IPS DF 6.9 (cell line): ENCODE measurements at regions not wholly inside any gene's neighbourhood (a gene's known extent, or its start where the extent isn't known, plus 50 kb on each side); places are given as distances from the start of the nearest gene placed in this dataset.
"Not testable (repeated sequence)": the region's sequence is repeated elsewhere in the genome, so short reads cannot be mapped to it uniquely, and the experiment has no call there.

Experiments
- DNase-seq: peaks from one replicate; pipeline ENCODE4 v3.0.0-alpha.2; 2013; ENCODE audit warnings: low read depth, low spot score
- H3K27ac ChIP-seq: one replicate; pipeline ENCODE4 v1.5.1; 2013; ENCODE audit warnings: low read length, control low read depth
- H3K27me3 ChIP-seq: 2 replicates; pipeline ENCODE4 v1.6.1; 2013; ENCODE audit warnings: mild to moderate bottlenecking, low read length; ENCODE audit not compliant: control insufficient read depth, insufficient read depth
- H3K36me3 ChIP-seq: 2 replicates; pipeline ENCODE4 v1.6.1; 2013; ENCODE audit warnings: low read length; ENCODE audit not compliant: control insufficient read depth, insufficient read depth
- H3K4me1 ChIP-seq: 2 replicates; pipeline ENCODE4 v1.6.1; 2013; ENCODE audit warnings: low read length; ENCODE audit not compliant: control insufficient read depth, insufficient read depth
- H3K4me3 ChIP-seq: 2 replicates; pipeline ENCODE4 v1.5.1; 2013; ENCODE audit warnings: mild to moderate bottlenecking, low read length
- H3K9me3 ChIP-seq: 2 replicates; pipeline ENCODE4 v1.6.1; 2013; ENCODE audit warnings: low read length, inconsistent platforms; ENCODE audit not compliant: control insufficient read depth, insufficient read depth
- WGBS: extraction: QIAGEN DNeasy Blood & Tissue Kit; methylation state at CpG from one replicate; pipeline ENCODE4 v1.1.7; 2013; ENCODE audit warnings: mixed read lengths, missing lambda C conversion rate; ENCODE audit not compliant: insufficient read length, insufficient coverage; 5-methylcytosine and 5-hydroxymethylcytosine counted together

DNA sequence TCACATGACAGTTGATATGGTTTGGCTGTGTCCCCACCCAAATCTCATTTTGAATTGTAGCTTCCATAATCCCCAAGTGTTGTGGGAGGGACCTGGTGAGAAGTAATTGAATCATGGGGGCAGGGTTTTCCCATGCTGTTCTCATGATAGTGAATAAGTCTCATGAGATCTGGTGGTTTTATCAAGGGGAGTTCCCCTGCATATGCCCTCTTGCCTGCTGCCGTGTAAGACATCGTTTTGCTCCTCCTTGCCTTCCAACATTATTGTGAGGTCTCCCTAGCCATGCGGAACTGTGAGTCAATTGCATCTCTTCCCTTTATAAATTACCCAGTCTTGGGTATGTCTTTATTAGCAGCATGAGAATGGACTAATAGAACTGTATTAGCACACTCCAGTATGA is 382.4 kb upstream of the PODXL start:
- H3K4me3 ChIP-seq, DNase-seq, H3K27me3 ChIP-seq, H3K27ac ChIP-seq, H3K4me1 ChIP-seq, H3K36me3 ChIP-seq, H3K9me3 ChIP-seq: not testable (repeated sequence)
- no CpG with 5 or more reads among the region's 3 CpGs for WGBS

DNA sequence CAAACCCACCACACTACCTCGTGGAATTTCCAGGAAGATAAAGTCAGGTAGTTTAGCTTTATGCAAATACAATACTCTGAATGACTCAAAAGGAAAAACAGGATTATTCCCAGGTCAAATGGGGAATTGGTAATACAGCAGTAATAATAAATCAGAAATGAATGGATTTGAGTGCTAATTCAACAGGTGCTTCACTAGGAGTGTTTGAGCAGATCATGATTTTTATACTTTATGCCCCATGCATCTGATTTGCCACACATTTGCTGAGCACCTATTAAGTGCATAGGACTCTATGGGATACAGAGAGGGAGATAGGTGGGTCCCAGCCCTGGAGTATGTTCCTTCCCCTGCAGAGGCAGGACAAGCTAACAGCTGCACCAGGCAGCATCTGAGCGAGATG is 381.4 kb upstream of the PODXL start:
- Histone ChIP-seq H3K9me3 (no peaks in the 10 kb centered on the region), H3K27ac (no peak overlapping the region), H3K4me3 (no peak overlapping the region), H3K27me3 (no peaks in the 10 kb centered on the region), H3K36me3 (no peaks in the 10 kb centered on the region), H3K4me1 (no peaks in the 10 kb centered on the region)
- no peak for DNase-seq
- no CpG with 5 or more reads among the region's 2 CpGs for WGBS

DNA sequence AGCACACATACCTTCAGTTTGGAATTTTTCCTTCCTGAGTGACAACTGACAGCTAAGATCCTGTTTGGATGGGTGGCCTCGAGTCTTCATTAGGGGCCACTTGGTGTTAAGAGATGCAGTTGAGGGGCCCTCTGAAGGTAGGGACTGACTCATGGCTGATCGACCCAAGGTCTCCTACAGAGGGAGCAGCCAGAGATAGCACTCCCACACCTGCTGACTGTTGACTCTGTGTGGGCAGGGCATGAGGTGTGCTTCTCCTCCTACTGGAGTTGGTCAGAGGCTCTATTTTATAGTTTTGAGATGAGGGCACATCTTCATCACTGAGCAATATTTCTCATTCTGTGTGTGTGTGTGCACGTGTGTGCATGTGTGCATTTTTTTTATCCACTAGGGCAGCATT is 378.8 kb upstream of the PODXL start:
- DNase-seq, result no peak
- Histone ChIP-seq H3K27ac (no peak overlapping the region), H3K36me3 (no peaks in the 10 kb centered on the region), H3K4me1 (no peaks in the 10 kb centered on the region), H3K4me3 (no peak overlapping the region), H3K27me3 (no peaks in the 10 kb centered on the region), H3K9me3 (no peaks in the 10 kb centered on the region)
- WGBS, result no CpG with 5 or more reads among the region's 3 CpGs

DNA sequence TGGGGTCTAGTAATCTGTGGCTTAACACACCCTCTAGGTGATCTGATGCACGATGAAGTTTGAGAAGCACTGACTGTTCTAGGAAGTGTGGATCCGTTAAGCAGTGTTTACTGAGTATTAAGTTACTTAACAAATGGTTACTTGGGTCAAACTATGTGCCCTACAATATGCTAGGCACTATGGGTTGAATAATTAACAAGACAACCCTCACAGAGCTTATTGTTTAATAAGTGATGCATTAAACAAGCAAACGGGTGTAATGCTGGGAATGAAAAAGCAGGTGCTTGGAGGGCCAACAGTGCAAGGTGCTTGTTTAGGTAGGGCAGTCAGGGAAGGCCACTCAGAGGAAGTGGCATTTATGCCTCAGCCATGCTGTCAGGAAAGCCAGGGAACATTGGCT is 378.0 kb upstream of the PODXL start:
- no peaks in the 10 kb centered on the region for H3K27me3 ChIP-seq
- DNase-seq, result no peak
- H3K36me3 ChIP-seq, result no peaks in the 10 kb centered on the region
- no peaks in the 10 kb centered on the region for H3K9me3 ChIP-seq
- H3K27ac ChIP-seq, result no peak overlapping the region
- no peaks in the 10 kb centered on the region for H3K4me1 ChIP-seq
- WGBS, result no CpG with 5 or more reads among the region's 3 CpGs
- H3K4me3 ChIP-seq, result no peak overlapping the region

DNA sequence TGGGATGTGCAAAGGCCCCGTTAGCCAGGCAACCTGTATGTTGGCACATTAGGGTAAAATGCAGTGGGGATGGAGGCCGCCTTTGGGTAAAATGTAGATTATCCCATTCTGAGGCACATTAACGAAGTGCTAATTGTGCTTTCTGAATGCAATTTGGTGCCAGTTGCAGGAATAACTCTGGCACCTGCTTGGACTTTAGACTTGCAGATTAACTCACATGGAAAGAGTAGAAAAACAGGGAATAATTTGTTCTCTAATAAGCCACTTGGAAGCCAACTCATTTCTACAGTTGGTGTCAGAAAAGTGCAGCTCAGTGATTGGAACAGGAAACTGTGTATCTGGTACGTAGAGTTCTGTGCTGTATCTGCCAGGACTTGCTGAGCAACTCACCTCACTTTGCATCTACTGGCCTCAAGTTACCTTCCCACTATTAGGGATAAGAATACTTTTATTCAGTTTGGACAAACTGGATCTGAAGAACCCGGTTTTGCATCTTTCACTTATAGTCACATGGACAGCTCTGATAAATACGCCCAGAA is 377.4 kb upstream of the PODXL start:
- no peak overlapping the region for H3K4me3 ChIP-seq
- no peak overlapping the region for H3K27ac ChIP-seq
- no peaks in the 10 kb centered on the region for H3K4me1 ChIP-seq
- whole genome bisulfite sequencing, result no CpG with 5 or more reads among the region's 6 CpGs
- no peaks in the 10 kb centered on the region for H3K9me3 ChIP-seq
- DNase-seq, result no peak
- no peaks in the 10 kb centered on the region for H3K27me3 ChIP-seq
- H3K36me3 ChIP-seq, result no peaks in the 10 kb centered on the region

DNA sequence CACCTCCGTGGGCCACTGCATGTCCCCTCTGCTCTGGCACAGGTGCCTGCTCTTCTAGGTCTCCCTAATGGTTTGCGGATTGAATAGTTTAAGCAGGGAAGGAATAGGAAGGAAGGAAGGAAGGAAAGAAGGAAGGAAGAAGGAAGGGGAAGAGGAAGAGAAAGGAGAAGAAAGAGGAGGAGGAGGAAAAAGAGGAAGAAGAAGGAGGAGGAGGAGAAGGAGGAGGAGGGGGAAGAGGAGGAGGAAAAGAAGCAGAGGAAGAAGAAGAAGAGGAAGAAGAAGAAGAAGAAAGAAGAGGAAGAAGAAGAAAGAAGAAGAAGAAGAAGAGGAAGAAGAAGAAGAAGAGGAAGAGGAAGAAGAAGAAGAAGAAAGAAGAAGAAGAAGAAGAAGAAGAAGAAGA is 376.8 kb upstream of the PODXL start:
- H3K27ac ChIP-seq, H3K36me3 ChIP-seq, H3K9me3 ChIP-seq, H3K4me1 ChIP-seq, H3K27me3 ChIP-seq, DNase-seq, H3K4me3 ChIP-seq: not testable (repeated sequence)
- no CpG with 5 or more reads among the region's 2 CpGs for WGBS

DNA sequence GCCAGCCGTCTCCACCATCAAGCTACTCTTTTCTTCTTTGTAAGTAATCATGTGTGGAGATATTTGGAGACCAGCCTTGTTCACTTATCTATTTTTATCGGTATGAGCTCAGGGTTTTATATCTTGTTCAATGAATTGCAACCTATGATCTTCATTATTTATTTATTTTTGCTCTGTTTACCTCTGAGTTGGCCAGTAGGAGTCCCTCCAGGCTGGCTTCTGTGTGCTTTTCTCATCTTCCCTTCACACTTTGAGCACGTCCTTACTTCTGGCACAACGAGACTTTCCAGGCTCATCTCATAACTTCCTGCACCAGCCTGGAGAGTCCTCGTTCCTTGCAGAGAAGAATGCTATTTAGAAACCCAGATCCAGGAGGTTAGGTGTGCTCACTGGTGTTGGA is 375.8 kb upstream of the PODXL start:
- no peaks in the 10 kb centered on the region for H3K27me3 ChIP-seq
- WGBS, result no CpG with 5 or more reads among the region's 5 CpGs
- no peak for DNase-seq
- H3K36me3 ChIP-seq, result no peaks in the 10 kb centered on the region
- H3K9me3 ChIP-seq, result no peaks in the 10 kb centered on the region
- no peak overlapping the region for H3K4me3 ChIP-seq
- no peaks in the 10 kb centered on the region for H3K4me1 ChIP-seq
- no peak overlapping the region for H3K27ac ChIP-seq

DNA sequence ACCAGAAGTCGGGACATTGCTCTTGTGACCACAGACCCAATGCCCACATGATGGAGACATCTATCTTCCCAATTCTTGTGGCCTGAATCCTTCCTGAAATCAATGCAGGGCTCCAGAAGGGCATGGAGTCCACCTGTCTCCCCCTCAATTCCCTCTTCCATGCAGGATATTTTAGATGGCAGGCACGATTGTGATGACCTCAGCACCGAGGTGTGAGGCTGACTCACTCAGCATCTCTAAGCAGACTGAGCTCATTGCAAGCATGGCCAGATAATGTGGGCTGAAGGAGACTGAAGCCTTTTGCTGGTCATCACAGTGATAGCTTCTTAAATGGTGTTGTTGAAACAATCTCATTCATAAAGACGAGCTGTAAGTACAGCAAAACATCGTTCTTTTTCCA is 374.9 kb upstream of the PODXL start:
- H3K27me3 ChIP-seq, result no peaks in the 10 kb centered on the region
- H3K4me3 ChIP-seq, result no peak overlapping the region
- no peaks in the 10 kb centered on the region for H3K36me3 ChIP-seq
- no peak for DNase-seq
- no peak overlapping the region for H3K27ac ChIP-seq
- H3K9me3 ChIP-seq, result no peaks in the 10 kb centered on the region
- whole genome bisulfite sequencing, result no CpG with 5 or more reads among the region's 5 CpGs
- H3K4me1 ChIP-seq, result no peaks in the 10 kb centered on the region

DNA sequence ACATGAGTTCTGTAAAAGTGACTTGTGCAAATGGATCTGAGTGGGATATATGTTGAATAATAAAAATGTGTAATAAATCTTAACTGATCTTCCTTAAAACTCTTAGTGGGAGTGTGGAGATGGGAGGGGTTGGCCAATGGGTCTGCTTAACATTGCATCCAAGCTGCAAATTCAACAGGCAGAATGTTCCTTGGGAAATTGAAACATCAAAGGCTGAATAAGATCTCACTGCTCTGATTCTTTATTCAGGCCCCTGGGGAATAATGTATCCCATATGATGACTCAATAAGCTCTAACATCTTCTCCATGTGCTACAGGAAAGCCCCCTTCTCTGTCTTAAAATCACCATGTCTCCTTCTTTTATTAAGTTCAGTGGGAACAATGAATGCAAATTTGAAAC is 373.2 kb upstream of the PODXL start:
- H3K27ac ChIP-seq, result no peak overlapping the region
- DNase-seq, result no peak
- H3K9me3 ChIP-seq, result no peaks in the 10 kb centered on the region
- no peaks in the 10 kb centered on the region for H3K4me1 ChIP-seq
- no peaks in the 10 kb centered on the region for H3K27me3 ChIP-seq
- no peaks in the 10 kb centered on the region for H3K36me3 ChIP-seq
- no peak overlapping the region for H3K4me3 ChIP-seq

DNA sequence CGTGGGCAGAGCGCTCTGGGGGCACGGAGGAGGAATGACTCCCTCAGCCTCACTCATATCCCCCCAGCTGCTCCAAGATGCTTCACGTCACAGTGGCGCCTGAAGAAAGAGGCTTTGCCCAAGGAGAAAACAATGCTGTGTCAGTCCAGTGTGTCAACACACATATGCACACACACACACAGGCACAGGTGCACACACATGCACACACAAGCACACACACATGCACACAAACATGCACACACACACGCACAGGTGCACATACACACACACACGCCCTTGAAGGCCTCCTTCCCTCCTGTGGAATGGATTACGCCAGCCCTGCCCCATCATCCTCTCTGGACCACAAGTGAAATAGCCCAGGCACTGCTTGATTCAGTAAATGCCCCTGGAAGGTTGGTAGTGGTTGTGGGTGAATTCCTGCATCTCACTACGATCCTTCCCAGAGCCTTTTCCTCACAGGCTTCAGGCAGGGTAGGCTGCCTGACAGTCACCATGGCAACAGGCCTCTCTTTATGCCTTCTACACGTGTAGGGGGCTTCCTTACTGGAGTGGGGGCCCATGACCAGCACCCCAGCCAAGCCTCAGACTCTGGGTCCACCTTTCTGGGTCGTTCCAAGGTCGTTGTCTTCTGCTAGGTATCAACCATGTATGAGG is 371.5 kb upstream of the PODXL start:
- Histone ChIP-seq H3K27ac (no peak overlapping the region), H3K4me1 (no peaks in the 10 kb centered on the region), H3K36me3 (no peaks in the 10 kb centered on the region), H3K27me3 (no peaks in the 10 kb centered on the region), H3K4me3 (no peak overlapping the region), H3K9me3 (no peaks in the 10 kb centered on the region)
- no peak for DNase-seq
- WGBS, result no CpG with 5 or more reads among the region's 12 CpGs

DNA sequence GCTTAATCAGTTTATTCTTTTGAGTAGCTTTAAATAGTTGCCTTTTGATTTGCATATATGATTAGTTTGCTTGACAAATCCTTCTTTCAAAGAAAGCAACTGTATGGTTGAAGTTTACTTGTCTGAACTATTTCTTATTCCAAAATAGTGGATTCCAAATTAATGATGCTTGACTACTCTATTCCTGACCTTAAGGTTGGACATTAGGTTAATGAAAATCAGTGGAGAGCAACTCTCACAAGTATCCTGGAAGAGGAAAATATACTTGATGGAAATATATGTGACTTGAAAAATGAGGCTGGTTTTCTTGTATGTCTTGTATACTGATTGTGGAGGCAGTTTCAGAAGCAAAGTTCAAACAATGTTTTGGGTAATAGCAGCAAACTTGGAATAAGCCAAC is 369.2 kb upstream of the PODXL start:
- no peaks in the 10 kb centered on the region; the same call in 1 of the 2 replicates for H3K27me3 ChIP-seq
- H3K36me3 ChIP-seq, result no peaks in the 10 kb centered on the region
- no peaks in the 10 kb centered on the region for H3K4me1 ChIP-seq
- DNase-seq, result no peak
- H3K27ac ChIP-seq, result no peak overlapping the region
- H3K9me3 ChIP-seq, result no peaks in the 10 kb centered on the region
- H3K4me3 ChIP-seq, result no peak overlapping the region
